Stimulated activated CD4-positive, alpha-beta T cell treated with anti-CD3 and anti-CD28 coated beads, Interleukin-2, amount 100 ng/mL, for 4 hours (primary cell): ENCODE measurements at regions not wholly inside any gene's neighbourhood (a gene's known extent, or its start where the extent isn't known, plus 50 kb on each side); places are given as distances from the start of the nearest gene placed in this dataset.
A peak's percentile ranks its signal among the peaks of the same experiment; 100 is the strongest.

Experiments
- DNase-seq: peaks from one replicate; pipeline ENCODE4 v3.0.0-alpha.2; 2020; ENCODE audit warnings: low read depth

DNA sequence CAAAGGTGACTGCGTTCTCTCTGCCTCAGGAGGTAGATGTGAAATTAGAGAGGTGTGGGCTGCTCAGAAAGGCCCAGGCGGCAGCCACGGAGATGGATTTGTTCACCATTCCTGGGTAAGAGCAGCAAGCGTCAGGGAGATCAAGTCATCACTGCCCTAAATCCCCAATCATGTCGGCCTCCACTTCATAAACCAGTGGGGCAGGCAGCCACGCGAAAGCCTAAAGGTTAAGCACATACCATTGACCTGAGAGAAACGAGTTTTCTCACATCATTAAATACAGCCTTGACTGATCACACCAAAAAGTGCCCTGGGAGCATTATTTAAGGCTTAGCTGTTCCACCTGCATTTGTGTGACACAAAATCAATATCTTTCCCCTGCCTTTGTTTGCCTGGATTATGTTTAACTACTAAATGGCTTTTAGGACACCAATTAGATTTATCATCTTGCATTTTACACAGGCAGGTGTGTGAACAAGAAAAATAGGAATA, 50.7 kb upstream of the FOXB1 start:
- DNase-seq: no peak

GRCh38 chr15:59952960-59953359, 51.2 kb upstream of the FOXB1 start:
- DNase-seq: no peak

- DNase-seq: no peak
Measured at GRCh38 chr15:59950603-59951388, 53.3 kb upstream of the FOXB1 start.

DNA sequence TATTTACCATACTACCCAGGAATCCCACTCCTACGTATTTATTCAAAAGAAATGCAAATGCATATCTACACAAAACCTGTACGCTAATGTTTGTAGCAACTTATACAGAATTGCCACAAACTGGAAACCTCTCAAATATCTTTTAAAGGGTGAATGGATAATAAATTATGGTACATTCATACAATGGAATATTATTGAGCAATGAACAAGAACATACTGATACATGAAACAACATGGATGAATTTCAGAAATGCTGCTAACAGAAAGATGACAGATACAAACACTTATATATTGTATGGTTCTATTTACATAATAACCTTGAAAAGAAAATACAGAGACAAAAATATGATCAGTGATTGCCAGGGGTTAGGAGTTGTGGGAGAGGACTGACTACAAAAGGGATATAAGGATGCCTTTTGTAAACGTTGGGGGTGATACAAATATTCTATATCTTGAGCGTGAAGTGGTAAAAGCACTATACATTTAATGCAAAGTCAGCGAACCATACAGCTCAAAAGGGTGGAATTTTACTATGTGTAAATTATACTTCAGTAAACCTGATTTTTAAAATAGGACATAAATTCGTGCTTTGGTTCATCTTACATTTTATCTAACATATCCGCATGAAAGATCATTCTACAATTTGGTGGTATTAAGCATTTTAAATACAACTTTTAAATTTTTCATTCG, 55.0 kb upstream of the FOXB1 start:
- DNase-seq: no peak

DNA sequence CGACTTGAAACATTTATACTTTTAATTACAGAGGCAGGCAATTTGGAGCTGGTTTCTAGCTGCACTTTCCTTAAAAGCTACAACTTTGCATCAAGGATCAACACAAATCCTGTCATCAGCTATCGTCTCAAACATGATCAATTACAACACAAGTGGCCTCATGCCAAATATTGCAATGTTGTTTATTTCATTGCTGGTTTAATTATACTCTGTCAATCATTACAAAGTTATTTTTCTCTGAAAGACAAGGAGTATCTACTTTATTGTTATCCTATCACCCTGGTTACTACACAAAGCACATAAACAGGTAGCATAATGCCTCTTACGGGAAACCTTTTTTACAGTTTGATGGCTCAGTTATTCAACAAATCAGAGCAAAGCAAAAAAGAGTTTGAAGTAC, 58.0 kb upstream of the FOXB1 start:
- DNase-seq: no peak

DNA sequence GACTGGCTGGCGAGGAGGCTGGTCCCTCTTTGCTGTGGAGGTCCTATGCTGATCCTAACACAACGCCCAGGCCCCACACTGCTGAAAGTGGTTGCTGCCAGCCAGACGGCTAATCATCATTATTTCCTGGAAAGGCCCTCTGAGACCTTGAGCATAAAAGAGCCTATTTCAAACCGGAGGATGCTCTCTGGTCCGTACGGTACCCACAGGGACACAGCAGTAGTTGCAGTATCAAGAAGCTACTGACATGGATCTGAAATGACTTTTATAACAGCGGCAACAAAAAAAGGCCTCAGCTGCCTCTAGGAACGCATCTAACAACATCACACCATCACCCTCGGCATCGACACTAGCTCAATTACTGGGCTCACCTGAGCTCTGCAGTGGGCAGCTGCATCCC, 59.1 kb upstream of the FOXB1 start:
- no peak for DNase-seq

- no peak for DNase-seq
Measured at GRCh38 chr15:59941612-59942011, 62.5 kb upstream of the FOXB1 start.

DNA sequence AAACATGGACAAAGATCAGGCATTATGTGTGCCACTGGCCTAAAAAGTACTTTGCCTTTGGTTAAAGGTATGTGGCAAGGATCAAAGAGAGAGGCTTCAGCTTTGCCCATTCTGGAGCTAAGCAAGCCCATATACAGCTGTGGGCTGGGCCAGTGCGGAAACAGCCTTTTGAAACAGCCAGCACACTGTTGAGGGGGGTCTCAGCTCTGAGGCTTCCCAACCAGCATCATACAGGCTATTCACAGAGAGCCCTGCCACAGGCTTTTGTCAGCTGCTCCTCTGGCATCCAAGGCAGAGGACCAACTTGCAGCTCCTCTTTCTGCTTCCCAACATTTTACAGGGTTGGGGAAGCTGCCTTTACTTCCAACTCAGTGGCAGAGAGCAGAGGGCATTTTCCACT, 63.2 kb upstream of the FOXB1 start:
- no peak for DNase-seq

GRCh38 chr15:59940456-59940855, 63.7 kb upstream of the FOXB1 start:
- DNase-seq: no peak

DNA sequence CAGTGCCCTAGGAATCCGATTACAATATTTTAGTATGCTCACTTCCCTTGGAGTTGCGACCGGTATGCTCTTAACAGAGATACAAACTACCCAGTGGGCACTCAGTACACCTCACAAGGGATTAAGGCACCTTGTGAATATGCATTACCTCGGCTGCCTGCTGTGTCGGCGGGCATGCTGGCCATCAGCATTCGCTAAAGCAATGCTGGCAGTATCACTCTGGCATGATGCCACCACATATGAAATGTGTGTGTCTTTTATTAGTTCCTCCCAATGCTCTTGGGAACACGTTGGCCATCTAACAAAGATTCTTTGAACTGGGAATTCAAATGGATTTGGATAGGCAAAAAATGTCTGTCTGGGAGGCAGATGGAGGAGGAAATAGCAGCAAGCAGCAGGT, 67.4 kb upstream of the FOXB1 start:
- DNase-seq: no peak

- DNase-seq: no peak
Measured at GRCh38 chr15:59933607-59934006, 70.5 kb upstream of the FOXB1 start.

DNA sequence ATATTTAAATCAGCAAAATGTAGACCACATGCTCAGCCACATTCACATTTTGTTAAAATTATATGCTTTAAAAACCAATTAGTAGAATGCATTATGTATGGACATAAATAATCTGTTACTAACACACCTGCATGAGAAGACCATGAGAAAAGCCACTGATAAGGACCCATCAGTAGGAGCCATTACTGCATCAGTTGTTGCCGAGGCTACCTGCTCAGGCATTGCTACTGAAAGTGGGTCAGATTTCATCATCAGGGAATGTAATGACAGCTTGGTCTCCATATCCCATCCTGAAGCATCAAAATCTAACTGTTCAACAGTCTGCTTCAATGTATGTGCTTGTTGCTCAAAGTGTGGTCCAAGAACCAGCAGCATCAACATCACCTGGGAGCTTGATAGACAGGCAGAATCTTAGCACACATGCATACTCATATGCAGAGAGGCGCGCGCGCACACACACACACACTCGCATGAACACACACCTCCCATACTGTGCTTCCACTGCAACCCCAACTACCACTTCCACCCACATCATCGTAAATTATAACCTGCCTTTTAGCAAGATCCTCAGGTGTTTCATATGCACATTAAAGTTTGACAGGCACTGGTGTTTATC, 72.4 kb upstream of the FOXB1 start:
- no peak for DNase-seq

GRCh38 chr15:59924812-59925522, 79.1 kb upstream of the FOXB1 start:
- no peak for DNase-seq

DNA sequence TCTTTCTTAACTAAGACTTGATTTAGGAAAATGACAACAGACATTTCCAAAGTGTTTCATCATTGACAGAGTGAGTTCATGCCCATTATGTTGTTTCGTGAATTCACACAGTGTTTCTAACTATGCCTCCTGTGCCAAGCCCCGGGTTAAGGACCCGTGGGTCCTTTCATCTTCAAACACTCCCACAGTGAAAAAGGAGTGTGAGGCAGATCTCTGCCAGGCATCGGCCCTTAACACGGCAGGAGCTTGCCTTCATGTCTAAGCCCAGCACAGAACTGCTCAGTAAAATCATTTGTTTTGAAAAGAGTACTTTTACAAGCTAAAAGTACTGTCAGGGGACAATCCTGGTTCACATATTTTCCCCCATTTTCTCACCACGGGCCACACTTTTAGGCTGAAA, 80.0 kb upstream of the FOXB1 start:
- DNase-seq: no peak

- no peak for DNase-seq
Measured at GRCh38 chr15:59923508-59923907, 80.6 kb upstream of the FOXB1 start.

DNA sequence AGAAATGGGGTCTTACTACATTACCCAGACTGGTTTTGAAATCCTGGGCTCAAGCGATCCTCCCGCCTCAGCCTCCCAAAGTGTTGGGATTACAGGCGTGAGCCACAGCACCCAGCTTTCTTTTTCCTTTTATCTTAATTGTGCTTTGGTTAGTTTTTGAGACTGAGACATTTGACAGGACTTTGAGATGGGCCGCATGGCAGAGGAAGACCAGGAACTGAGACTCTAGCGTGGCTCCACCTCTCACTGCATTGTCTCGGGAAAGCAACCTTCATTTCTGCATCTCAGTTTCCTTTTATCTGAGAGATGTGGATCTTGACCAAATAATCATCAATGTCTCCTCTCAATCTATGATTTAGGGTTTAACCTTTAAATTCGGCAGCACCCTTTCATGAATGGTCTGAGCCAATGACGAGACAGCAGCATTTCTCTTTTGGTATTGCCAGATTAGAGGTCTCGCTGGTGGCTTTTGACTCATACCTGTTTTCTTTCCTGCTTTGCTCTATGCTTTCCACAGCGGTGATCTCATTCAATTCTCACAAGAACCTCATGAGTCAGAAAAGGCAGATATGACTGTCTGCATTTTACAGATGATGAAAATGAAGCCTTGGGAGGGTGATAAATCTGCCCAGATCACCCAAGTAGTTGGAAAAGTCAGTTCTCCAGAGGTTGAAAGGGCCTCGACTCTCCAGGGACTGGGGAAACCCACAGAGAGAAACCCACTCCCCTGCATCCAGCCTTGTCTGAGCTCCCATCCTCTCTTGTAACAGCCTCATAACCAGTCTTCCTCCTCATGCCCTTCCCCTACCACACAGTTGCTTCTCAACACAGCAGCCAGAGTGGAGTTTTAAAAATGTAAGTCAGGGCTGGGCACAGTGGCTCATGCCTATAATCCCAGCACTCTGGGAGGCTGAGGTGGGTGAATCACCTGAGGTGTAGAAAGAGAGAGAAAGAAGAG, 84.8 kb upstream of the FOXB1 start:
- DNase-seq: peak; percentile 45

GRCh38 chr15:59917504-59918157, 86.5 kb upstream of the FOXB1 start:
- peak; percentile 59 for DNase-seq

GRCh38 chr15:59906046-59906445, 98.1 kb upstream of the FOXB1 start:
- DNase-seq: no peak

- DNase-seq: no peak
Measured at GRCh38 chr15:59905176-59905575, 98.9 kb upstream of the FOXB1 start.

DNA sequence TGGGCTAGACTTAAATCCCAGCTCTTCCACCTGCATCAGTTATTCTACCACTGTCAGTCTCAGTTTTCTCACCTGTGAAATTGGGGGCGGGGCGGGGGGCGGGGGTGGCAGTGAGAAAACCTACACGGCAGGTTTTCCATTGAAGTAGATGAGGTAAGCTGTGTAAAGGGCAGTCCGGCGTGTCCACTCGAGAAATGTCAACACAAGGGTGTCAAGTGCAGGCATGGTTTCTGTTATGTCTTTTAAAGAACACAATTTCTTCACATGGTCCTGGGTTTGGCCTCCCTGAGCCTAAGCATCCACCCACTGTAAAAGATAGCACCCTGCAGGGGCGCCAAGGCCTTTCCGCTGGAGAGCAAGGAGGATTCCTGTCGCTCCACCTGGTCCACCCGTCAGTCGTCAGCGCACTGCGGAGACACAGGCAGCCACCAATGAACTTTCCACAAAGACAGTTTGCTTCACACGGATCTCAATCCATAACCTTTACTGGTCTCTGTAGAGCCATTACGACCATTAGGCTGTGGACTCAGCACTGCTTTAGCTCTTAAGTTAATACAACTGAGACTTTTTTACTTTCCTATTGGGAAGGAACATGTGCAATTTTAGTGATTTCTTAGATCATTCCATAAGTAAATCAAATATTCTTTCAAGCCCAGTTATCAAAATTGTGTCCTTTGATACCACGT, 99.5 kb upstream of the FOXB1 start:
- no peak for DNase-seq
